A549 (cell line): ENCODE measurements at regions not wholly inside any gene's neighbourhood (a gene's known extent, or its start where the extent isn't known, plus 50 kb on each side); places are given as distances from the start of the nearest gene placed in this dataset.

Source experiments
- ATAC-seq, 2 experiments: fragments of 200-7000 bp in 1 of 2; fragments of >200 bp in 1 of 2; cut with Nextera tagmentation in 1 of 2; cut with Tn5 transposase in 1 of 2; 3 replicates each; pipeline versions ENCODE4 v1.8.0 to v1.9.1; 2018 to 2020; ENCODE audit warnings: mild to moderate bottlenecking in 1 of 2, moderate library complexity in 1 of 2
- CTCF ChIA-PET: fragments of 300-600 bp; sonication (Branson Sonifier 250); formaldehyde crosslinking; extraction: SDS; loops from one replicate; lab custom pipeline; 2021; ENCODE audit warnings: antibody characterized with exemption, inconsistent platforms; lab: Yijun Ruan, JAX
- POLR2A ChIA-PET: fragments of 350-600 bp; formaldehyde crosslinking; extraction: SDS; loops from one replicate; lab custom pipeline; 2021; ENCODE audit warnings: antibody characterized with exemption, inconsistent platforms; lab: Yijun Ruan, JAX
- DNase-seq, 2 experiments: peaks; one replicate each; pipeline versions ENCODE4 v3.0.0 to v3.0.0-alpha.2; 2011 to 2016; ENCODE audit warnings: low read depth in 1 of 2, low spot score in 1 of 2
- FAIRE-seq: peaks from 2 replicates; lab custom pipeline; 2011; peaks lifted over from hg19 to GRCh38; lab: Jason Lieb, UNC
- H3K27ac ChIP-seq, 2 experiments: fragments of >200 bp; sonication (Bioruptor Twin); formaldehyde crosslinking; 3 replicates each; pipeline ENCODE4 v1.5.1; 2016 to 2017
- H3K4me1 ChIP-seq: fragments of >200 bp; sonication (Bioruptor Twin); formaldehyde crosslinking; 3 replicates; pipeline ENCODE4 v1.6.1; 2016
- H3K4me2 ChIP-seq: fragments of >200 bp; sonication (Bioruptor Twin); formaldehyde crosslinking; 3 replicates; pipeline ENCODE4 v1.6.1; 2016
- H3K4me3 ChIP-seq: fragments of >200 bp; sonication (Bioruptor Twin); formaldehyde crosslinking; 3 replicates; pipeline ENCODE4 v1.5.1; 2016
- H3K9me3 ChIP-seq: fragments of >200 bp; sonication (Bioruptor Twin); formaldehyde crosslinking; 3 replicates; pipeline ENCODE4 v1.6.1; 2016
- BCL3 ChIP-seq: fragments of >200 bp; sonication (Bioruptor Twin); formaldehyde crosslinking; IDR thresholded peaks from 3 replicates; pipeline ENCODE4 v1.6.1; 2016
- BHLHE40 ChIP-seq: IDR thresholded peaks from 2 replicates; pipeline ENCODE4 v1.6.1; 2012; ENCODE audit warnings: low read depth, low read length, inconsistent platforms
- CBX2 ChIP-seq: fragments of 200-600 bp; sonication (generic); IDR thresholded peaks from 2 replicates; pipeline ENCODE4 v1.6.1; 2016; ENCODE audit warnings: low read depth, mild to moderate bottlenecking, borderline replicate concordance
- CEBPB ChIP-seq, 2 experiments: fragments of >200 bp in 1 of 2; sonication (Bioruptor Twin) in 1 of 2; formaldehyde crosslinking in 1 of 2; IDR thresholded peaks; 2 replicates each; pipeline ENCODE4 v1.6.1; 2012 to 2016
- CHD2 ChIP-seq: fragments of 150-350 bp; IDR thresholded peaks from 2 replicates; pipeline ENCODE4 v1.6.1; 2014; ENCODE audit warnings: low read length; ENCODE audit not compliant: partially characterized antibody
- CHD4 ChIP-seq: fragments of 200-600 bp; sonication (generic); IDR thresholded peaks from 2 replicates; pipeline ENCODE4 v1.6.1; 2016; ENCODE audit warnings: antibody characterized with exemption, mild to moderate bottlenecking, borderline replicate concordance
- E2F6 ChIP-seq: IDR thresholded peaks from 2 replicates; pipeline ENCODE4 v1.6.1; 2012; ENCODE audit warnings: low read depth, borderline replicate concordance
- EHF ChIP-seq: fragments of 250-450 bp; sonication (Bioruptor Pico); IDR thresholded peaks from 2 replicates; pipeline ENCODE4 v1.5.0; 2020; ENCODE audit warnings: mild to moderate bottlenecking
- ELK1 ChIP-seq: fragments of 150-350 bp; IDR thresholded peaks from 2 replicates; pipeline ENCODE4 v1.6.1; 2014; ENCODE audit warnings: low read depth, mild to moderate bottlenecking, low read length
- EP300 ChIP-seq, 2 experiments: fragments of >200 bp; sonication (Bioruptor Twin); formaldehyde crosslinking; IDR thresholded peaks; 2 replicates in 1 of 2; 3 replicates in 1 of 2; pipeline ENCODE4 v1.6.1; 2016 to 2017
- FOXS1 ChIP-seq: fragments of 250-450 bp; sonication (Bioruptor Pico); IDR thresholded peaks from 2 replicates; pipeline ENCODE4 v1.5.0; 2020; ENCODE audit warnings: mild to moderate bottlenecking, moderate library complexity
- GATA3 ChIP-seq: IDR thresholded peaks from 2 replicates; pipeline ENCODE4 v1.6.1; 2012; ENCODE audit warnings: borderline replicate concordance
- HOXB13 ChIP-seq: fragments of 250-450 bp; sonication (Bioruptor Pico); IDR thresholded peaks from 2 replicates; pipeline ENCODE4 v1.5.0; 2020; ENCODE audit warnings: low read depth, mild to moderate bottlenecking, moderate library complexity
- JUNB ChIP-seq: fragments of >200 bp; sonication (Bioruptor Twin); formaldehyde crosslinking; IDR thresholded peaks from 2 replicates; pipeline ENCODE4 v1.6.1; 2016
- KDM1A ChIP-seq: fragments of 200-600 bp; sonication (generic); IDR thresholded peaks from 2 replicates; pipeline ENCODE4 v1.6.1; 2016; ENCODE audit warnings: low read depth, mild to moderate bottlenecking
- MAX ChIP-seq: IDR thresholded peaks from 2 replicates; pipeline ENCODE4 v1.6.1; 2012
- MAZ ChIP-seq: fragments of 150-350 bp; IDR thresholded peaks from 2 replicates; pipeline ENCODE4 v1.6.1; 2014; ENCODE audit warnings: antibody characterized with exemption, low read depth, low read length, borderline replicate concordance
- NPAS2 ChIP-seq: fragments of 250-450 bp; sonication (Bioruptor Pico); IDR thresholded peaks from 2 replicates; pipeline ENCODE4 v1.8.0; 2022; ENCODE audit warnings: mild to moderate bottlenecking, moderate library complexity, borderline replicate concordance
- NR3C1 ChIP-seq: fragments of >200 bp; sonication (Bioruptor Twin); formaldehyde crosslinking; IDR thresholded peaks from 3 replicates; pipeline ENCODE4 v1.6.1; 2017
- PBX3 ChIP-seq: IDR thresholded peaks from 2 replicates; pipeline ENCODE4 v1.6.1; 2012
- RFX5 ChIP-seq: fragments of 450-650 bp; IDR thresholded peaks from 2 replicates; pipeline ENCODE4 v1.7.1; 2014; ENCODE audit warnings: antibody characterized with exemption, mild to moderate bottlenecking, moderate library complexity
- RNF2 ChIP-seq: fragments of 200-600 bp; sonication (generic); IDR thresholded peaks from 2 replicates; pipeline ENCODE4 v1.6.1; 2016; ENCODE audit warnings: low read depth, mild to moderate bottlenecking, antibody characterized with exemption, moderate library complexity, borderline replicate concordance
- SMC3 ChIP-seq: fragments of >200 bp; sonication (Bioruptor Twin); formaldehyde crosslinking; IDR thresholded peaks from 3 replicates; pipeline ENCODE4 v1.6.1; 2018; ENCODE audit warnings: inconsistent platforms
- TP53 ChIP-seq: fragments of 250-450 bp; sonication (Bioruptor Pico); IDR thresholded peaks from 2 replicates; pipeline ENCODE4 v1.5.0; 2021; ENCODE audit warnings: mild to moderate bottlenecking, moderate library complexity
- USF2 ChIP-seq: fragments of 450-650 bp; IDR thresholded peaks from 2 replicates; pipeline ENCODE4 v1.6.1; 2014; ENCODE audit warnings: antibody characterized with exemption
- ZNF302 ChIP-seq: fragments of 250-450 bp; sonication (Bioruptor Pico); IDR thresholded peaks from 2 replicates; pipeline ENCODE4 v1.9.0; 2021; ENCODE audit warnings: inconsistent platforms, mild to moderate bottlenecking, moderate library complexity
- WGBS: methylation state at CpG from one replicate; pipeline ENCODE4 v1.1.6; 2017; ENCODE audit errors: missing lambda C conversion rate; 5-methylcytosine and 5-hydroxymethylcytosine counted together

- Histone ChIP-seq H3K9me3 (no peaks in the 10 kb centered on the region), H3K4me2 (no peak overlapping the region), H3K4me3 (no peak overlapping the region), H3K27ac (no peak overlapping the region; a peak in 1 of 6 replicates), H3K4me1 (no peaks in the 10 kb centered on the region)
- ChIA-PET CTCF (no interaction called here), POLR2A (no interaction called here)
- FAIRE-seq (no peak), ATAC-seq (no peak), DNase-seq (no peak)
- no peak for TF ChIP-seq EP300 (IDR thresholded peaks at IDR 0.05)
- no peak for TF ChIP-seq MAX
- no peak for TF ChIP-seq RNF2
- TF ChIP-seq FOXS1 (CRISPR knock-in tag), result no peak
- no peak for TF ChIP-seq GATA3
- no peak for TF ChIP-seq SMC3
- TF ChIP-seq USF2, result no peak
- TF ChIP-seq EHF (CRISPR knock-in tag), result no peak
- no peak for TF ChIP-seq CBX2
- no peak for TF ChIP-seq BHLHE40
- TF ChIP-seq JUNB, result no peak
- TF ChIP-seq CEBPB (IDR thresholded peaks at IDR 0.05), result no peak
- TF ChIP-seq HOXB13 (CRISPR knock-in tag), result no peak
- TF ChIP-seq BCL3, result no peak
- TF ChIP-seq CHD4, result no peak
- no peak for TF ChIP-seq MAZ
- TF ChIP-seq RFX5, result no peak
- TF ChIP-seq CHD2, result no peak
- no peak for TF ChIP-seq KDM1A
- WGBS, result 70% methylated on average over 4 of the region's 4 CpGs
Measured at GRCh38 chr13:109330123-109330522, 456.3 kb downstream of the IRS2 start.

- POLR2A ChIA-PET, result no interaction called here
- WGBS, result 79% methylated on average over 4 of the region's 4 CpGs
- TF ChIP-seq HOXB13 (CRISPR knock-in tag) (no peak), NPAS2 (no peak), CEBPB (IDR thresholded peaks at IDR 0.05) (no peak), ELK1 (no peak), E2F6 (no peak), TP53 (CRISPR knock-in tag) (no peak), SMC3 (no peak), BHLHE40 (no peak), ZNF302 (CRISPR knock-in tag) (no peak), PBX3 (no peak), NR3C1 (no peak), RFX5 (no peak)
- TF ChIP-seq, all 56 proteins: peak for 0
- no peaks in the 10 kb centered on the region for H3K4me1 ChIP-seq
- ATAC-seq (no peak), DNase-seq (no peak), FAIRE-seq (no peak)
- no peak overlapping the region for H3K27ac ChIP-seq
- no peaks in the 10 kb centered on the region for H3K9me3 ChIP-seq
- no peak overlapping the region for H3K4me2 ChIP-seq
- H3K4me3 ChIP-seq, result no peak overlapping the region
- CTCF ChIA-PET, result no interaction called here
Measured at GRCh38 chr13:109329175-109329574, 457.2 kb downstream of the IRS2 start.
